ENCODE measurements at regions not wholly inside any gene's neighbourhood (a gene's known extent, or its start where the extent isn't known, plus 50 kb on each side); places are given as distances from the start of the nearest gene placed in this dataset.

GRCh38 chr4:17252131-17252530 lies 259.8 kb downstream of the QDPR start:
- WGBS, 2 donors = 48 to 56% methylated on average over 2 of the region's 2 CpGs
- no peaks in the 10 kb centered on the region for H3K9me3 ChIP-seq
- no peak for ATAC-seq

DNA sequence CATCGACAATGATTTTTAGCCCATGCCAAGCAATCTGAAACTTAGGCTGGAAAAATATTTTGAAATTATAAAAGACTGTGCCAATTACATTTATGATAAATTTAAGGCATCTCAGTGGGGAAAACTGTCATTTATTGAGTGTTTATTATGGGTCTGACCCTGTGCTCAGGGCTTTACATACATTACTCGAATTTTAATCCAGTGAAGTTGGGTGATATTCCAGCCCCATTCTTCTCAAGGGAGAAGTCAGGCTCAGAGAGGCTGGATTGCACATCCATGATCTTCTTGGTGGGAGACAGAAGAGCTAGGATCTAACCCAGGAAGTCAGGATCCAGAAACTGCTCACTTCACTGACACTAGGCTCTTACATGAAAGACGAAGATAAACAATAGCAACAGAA lies 260.8 kb downstream of the QDPR start:
- WGBS, 2 donors = 52 to 56% methylated on average over 3 of the region's 3 CpGs
- intact Hi-C loops (cut with DNase I) = no loop called here
- H3K4me3 ChIP-seq = no peak overlapping the region
- DNase-seq = no peak
- no peaks in the 10 kb centered on the region for H3K27me3 ChIP-seq
- ATAC-seq = no peak
- no peaks in the 10 kb centered on the region for H3K36me3 ChIP-seq (replicated peaks in 1 of 2; ENCODE audit: insufficient read depth in 1 of 2, low read depth in 2 of 2)
- no peak for TF ChIP-seq CTCF (IDR thresholded peaks at IDR 0.05)
- H3K27ac ChIP-seq = no peak overlapping the region
- H3K9me3 ChIP-seq = no peaks in the 10 kb centered on the region
- H3K4me1 ChIP-seq = no peaks in the 10 kb centered on the region

More at GRCh38 chr4:17252131-17252530, 259.8 kb downstream of the QDPR start:
- TF ChIP-seq CTCF (IDR thresholded peaks at IDR 0.05) = no peak
- no peak for TF ChIP-seq POLR2A (IDR thresholded peaks at IDR 0.05)
- intact Hi-C loops (cut with DNase I) = no loop called here
- Histone ChIP-seq H3K27me3 (no peaks in the 10 kb centered on the region), H3K27ac (no peak overlapping the region), H3K4me1 (no peaks in the 10 kb centered on the region), H3K36me3 (replicated peaks in 1 of 2; ENCODE audit: insufficient read depth in 1 of 2, low read depth in 2 of 2) (no peaks in the 10 kb centered on the region), H3K4me3 (no peak overlapping the region)
- no peak for DNase-seq

DNA sequence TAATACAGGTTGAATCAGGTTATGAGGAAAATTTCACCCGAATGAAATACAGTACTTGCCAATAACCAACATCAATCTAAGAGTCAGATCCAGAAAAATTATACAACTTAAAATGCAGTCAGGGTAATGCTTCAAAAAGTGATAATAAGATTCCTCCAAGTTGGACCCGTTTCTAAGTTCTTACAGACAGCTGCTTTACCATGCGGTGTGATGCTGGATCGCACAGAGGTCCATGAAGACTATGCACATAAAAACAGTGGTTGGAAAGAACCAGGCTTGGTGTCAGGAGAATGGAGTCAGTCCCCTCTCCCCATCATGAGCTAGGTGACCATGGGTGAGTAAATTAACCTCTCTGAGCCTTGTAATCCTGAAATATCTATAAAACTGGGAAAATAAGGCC lies 261.3 kb downstream of the QDPR start:
- Histone ChIP-seq H3K27ac (no peak overlapping the region), H3K36me3 (replicated peaks in 1 of 2; ENCODE audit: insufficient read depth in 1 of 2, low read depth in 2 of 2) (no peaks in the 10 kb centered on the region), H3K9me3 (no peaks in the 10 kb centered on the region), H3K4me3 (no peak overlapping the region), H3K27me3 (no peaks in the 10 kb centered on the region), H3K4me1 (no peaks in the 10 kb centered on the region)
- WGBS, 2 donors = 72 to 77% methylated on average over 4 of the region's 4 CpGs
- intact Hi-C loops (cut with DNase I) = no loop called here
- TF ChIP-seq POLR2A (IDR thresholded peaks at IDR 0.05) (no peak), CTCF (IDR thresholded peaks at IDR 0.05) (no peak)
- no peak for ATAC-seq
- no peak for DNase-seq

DNA sequence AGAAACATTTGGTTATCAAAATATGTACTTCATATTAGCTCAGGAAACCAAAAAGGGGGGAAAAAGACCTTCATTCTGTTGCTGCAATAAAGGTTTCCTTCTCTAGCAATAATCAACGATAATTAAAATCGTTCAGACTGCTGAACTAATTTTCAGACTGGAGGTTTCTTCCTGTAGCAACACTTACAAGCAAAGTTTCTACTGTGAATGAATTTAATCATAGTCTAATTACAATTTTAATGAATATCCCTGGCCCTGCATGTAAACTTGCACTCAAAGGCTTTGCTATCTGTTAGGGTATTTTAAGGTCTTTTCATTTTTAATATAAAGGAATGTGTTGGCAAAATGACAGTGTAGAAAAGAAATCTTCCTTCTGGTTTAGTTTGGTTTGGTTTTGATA lies 265.2 kb downstream of the QDPR start:
- intact Hi-C loops (cut with DNase I) = no loop called here
- ATAC-seq = no peak
- 41 to 53% methylated on average over 2 of the region's 2 CpGs for WGBS, 2 donors

More for the DNA sequence above, 265.2 kb downstream of the QDPR start:
- H3K36me3 ChIP-seq (replicated peaks in 1 of 2; ENCODE audit: insufficient read depth in 1 of 2, low read depth in 2 of 2) = no peaks in the 10 kb centered on the region
- no peaks in the 10 kb centered on the region for H3K4me1 ChIP-seq
- no peak overlapping the region for H3K27ac ChIP-seq
- DNase-seq = no peak
- no peak overlapping the region for H3K4me3 ChIP-seq
- H3K27me3 ChIP-seq = no peaks in the 10 kb centered on the region
- no peaks in the 10 kb centered on the region for H3K9me3 ChIP-seq
- TF ChIP-seq CTCF (IDR thresholded peaks at IDR 0.05) (no peak), POLR2A (IDR thresholded peaks at IDR 0.05) (no peak)

Data from body of pancreas (tissue), 4 donors.